ENCODE measurements at regions not wholly inside any gene's neighbourhood (a gene's known extent, or its start where the extent isn't known, plus 50 kb on each side); places are given as distances from the start of the nearest gene placed in this dataset.

GRCh38 chr16:48105456-48105855, 50.3 kb downstream of the ABCC12 start:
- TF ChIP-seq POLR2A (IDR thresholded peaks at IDR 0.05; ENCODE audit: low read depth) (no peak), CTCF (IDR thresholded peaks at IDR 0.05) (no peak)

Measured in esophagus muscularis mucosa (tissue), 3 donors.